GM21390 (cell line): ENCODE measurements at regions not wholly inside any gene's neighbourhood (a gene's known extent, or its start where the extent isn't known, plus 50 kb on each side); places are given as distances from the start of the nearest gene placed in this dataset.
"Not testable (repeated sequence)": the region's sequence is repeated elsewhere in the genome, so short reads cannot be mapped to it uniquely, and the experiment has no call there.

ENCODE experiments used
- ATAC-seq: cut with Tn5 transposase; IDR thresholded peaks from one replicate; pipeline ENCODE4 v1.9.1; 2021; ENCODE audit not compliant: unreplicated experiment

DNA sequence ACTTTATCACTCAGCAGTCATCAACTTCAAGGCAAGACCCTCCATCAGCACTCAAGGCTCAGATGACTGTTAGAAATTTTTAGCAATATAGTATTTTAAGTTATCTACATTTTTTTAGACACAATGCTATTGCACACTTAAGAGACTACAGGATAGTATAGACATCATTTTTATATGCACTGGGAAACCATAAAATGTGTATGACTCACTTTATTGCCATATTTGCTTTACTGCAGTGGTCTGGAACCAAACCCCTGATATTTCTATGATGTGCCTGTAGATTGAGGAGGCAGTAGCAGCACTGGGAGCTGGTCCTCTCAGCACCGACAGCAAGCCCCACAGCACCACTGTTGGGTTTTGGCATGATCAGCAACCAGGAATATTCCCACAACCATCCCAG lies 264.8 kb upstream of the HNRNPA3 start:
- ATAC-seq, result no peak

DNA sequence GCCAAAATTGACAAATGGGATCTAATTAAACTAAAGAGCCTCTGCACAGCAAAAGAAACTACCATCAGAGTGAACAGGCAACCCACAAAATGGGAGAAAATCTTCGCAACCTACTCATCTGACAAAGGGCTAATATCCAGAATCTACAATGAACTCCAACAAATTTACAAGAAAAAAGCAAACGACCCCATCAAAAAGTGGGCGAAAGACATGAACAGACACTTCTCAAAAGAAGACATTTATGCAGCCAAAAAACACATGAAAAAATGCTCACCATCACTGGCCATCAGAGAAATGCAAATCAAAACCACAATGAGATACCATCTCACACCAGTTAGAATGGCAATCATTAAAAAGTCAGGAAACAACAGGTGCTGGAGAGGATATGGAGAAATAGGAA lies 261.4 kb upstream of the HNRNPA3 start:
- not testable (repeated sequence) for ATAC-seq

- no peak for ATAC-seq
Measured at GRCh38 chr2:176956791-176957190, 255.8 kb upstream of the HNRNPA3 start.

DNA sequence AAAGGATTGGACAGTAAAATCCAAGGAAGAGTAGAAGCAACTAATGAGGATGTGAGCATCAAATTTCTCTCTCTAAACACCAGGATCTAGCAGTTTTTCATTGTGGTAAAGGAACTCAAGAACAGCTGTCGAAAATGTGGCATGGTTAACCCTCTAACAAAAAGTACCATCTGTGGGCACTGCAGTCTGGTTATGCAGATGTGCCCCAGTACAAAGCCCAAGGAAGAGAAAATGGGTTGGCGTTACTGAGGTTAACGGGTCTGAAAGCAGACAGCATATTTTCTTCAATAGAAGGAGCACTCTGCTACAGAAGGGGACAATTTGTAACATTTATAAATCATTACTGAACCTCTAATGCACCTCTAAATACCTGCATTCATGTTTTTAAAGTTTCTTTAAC lies 253.0 kb upstream of the HNRNPA3 start:
- ATAC-seq, result no peak

DNA sequence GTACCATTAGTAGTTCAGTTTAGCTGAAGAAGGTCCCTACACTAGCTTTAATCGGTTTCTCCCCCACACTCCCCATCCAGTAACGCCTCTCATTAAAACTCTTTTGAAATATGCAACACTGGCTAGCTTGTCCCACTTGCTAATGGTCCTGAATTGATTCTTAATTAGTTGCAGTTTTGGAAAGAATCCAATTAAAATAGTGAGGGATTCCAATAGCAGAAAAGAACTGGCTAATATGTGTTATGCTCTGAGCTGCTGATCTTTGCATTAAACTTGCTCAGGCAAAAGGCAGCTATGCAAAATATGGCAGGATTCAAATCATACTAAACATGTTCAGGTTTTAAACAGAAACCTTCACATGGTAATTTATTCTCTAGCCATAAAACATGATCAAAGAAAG lies 252.5 kb upstream of the HNRNPA3 start:
- ATAC-seq, result no peak

GRCh38 chr2:176960736-176961520 lies 251.7 kb upstream of the HNRNPA3 start:
- ATAC-seq, result no peak

- no peak for ATAC-seq
Measured at GRCh38 chr2:176961775-176962619, 250.6 kb upstream of the HNRNPA3 start.

GRCh38 chr2:176963568-176964287 lies 248.9 kb upstream of the HNRNPA3 start:
- ATAC-seq, result no peak

DNA sequence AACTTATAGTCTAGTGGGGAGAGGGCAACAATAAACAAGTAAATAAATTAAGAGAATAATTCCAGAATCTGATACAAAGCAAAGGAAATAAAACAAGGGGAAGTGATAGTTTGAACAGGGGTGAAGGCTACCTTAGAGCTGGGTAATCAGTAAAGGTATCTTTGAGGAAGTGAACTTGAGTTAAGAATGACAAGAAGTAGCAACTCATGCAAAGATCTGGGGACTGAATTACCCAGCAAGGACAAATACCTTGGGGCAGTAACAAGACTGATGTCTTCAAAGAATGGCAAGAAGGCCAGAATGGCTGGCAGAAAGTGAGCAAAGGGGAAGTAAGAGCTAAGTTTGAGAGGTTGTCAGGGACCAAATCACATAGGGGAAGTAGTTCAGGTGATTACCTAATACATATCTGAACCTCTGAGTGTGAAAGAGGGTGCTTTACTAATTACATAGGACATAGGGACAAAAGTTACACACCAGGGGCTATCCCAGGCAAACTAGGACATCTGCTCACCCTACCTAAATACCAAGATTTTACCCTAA lies 244.6 kb upstream of the HNRNPA3 start:
- no peak for ATAC-seq

DNA sequence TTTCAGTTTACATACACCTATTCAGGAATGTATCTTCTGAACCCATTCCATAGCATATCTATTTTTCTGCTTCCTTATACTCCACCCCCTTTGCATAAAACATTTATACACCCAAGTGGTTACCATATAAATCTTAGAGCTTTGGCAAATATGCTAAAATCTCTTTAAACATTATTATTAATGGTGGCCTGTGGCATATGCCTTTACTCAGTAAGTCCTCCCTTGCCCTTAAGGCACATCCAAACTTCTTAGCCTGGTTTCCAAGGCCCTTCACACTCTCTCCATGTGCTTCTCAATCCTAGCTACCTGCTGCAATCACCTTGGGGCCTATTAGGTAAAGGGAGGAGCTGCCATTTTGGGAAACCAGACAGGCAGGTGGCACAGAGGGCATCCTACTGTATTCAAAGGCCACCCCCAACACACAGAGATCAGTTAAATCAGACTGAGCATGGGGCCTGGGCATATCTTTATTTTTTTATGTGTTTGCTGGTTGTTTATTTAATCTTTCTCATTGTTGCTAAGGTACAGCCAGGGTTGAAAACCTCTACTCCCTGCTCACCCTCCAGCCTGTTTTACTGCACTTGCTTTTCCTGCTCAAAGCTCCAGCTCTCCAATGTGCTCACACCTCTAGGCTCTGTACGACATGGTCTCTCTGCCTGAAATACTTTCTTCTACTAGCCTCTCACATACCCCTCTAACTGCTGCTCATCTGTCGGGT lies 242.8 kb upstream of the HNRNPA3 start:
- no peak for ATAC-seq

DNA sequence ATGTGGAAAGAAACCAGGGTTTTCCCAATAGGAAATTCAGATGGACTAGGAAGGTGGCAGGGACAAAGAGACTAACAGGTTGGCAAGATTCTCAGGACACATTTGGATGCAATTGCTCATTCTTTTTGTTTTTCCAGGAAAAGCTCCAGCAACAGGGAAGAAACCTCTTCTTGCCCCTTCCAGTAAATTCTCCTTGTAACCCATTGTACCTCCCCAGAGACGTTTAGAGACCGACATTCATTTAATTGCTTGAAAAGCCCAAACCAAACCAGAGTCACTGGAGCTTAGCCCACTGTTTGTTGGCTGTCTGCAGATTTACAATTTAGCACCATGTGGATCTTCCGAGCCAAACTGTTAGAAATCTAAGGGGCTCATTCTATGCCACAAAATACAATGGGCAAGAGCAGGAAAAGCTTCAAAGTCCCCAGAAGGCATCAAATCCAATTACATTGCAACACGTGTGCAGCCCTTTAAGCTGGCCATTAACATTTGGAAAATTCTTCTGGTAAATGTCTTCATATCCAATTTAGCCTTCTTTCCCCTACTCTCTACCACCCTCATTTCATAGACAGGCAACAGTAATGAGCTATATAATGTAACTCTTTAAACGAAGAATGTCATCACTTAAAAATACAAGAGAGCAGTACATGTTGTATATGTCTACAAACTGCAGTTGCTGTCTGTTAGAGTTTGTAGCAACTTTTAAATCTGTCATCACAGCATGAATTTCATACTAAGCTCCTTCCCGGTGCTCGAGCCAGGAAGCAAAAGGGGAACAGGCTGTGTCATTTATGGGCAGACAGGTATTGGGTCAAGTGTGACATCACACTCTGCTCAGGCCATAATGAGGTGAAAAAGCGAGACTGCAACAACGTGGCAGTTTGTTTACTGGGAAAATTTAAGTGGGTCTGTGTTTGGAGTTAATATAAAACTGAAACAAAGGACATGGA lies 235.6 kb upstream of the HNRNPA3 start:
- no peak for ATAC-seq

- no peak for ATAC-seq
Measured at GRCh38 chr2:176978921-176979320, 233.7 kb upstream of the HNRNPA3 start.

- ATAC-seq, result no peak
Measured at GRCh38 chr2:176979981-176980710, 232.4 kb upstream of the HNRNPA3 start.

DNA sequence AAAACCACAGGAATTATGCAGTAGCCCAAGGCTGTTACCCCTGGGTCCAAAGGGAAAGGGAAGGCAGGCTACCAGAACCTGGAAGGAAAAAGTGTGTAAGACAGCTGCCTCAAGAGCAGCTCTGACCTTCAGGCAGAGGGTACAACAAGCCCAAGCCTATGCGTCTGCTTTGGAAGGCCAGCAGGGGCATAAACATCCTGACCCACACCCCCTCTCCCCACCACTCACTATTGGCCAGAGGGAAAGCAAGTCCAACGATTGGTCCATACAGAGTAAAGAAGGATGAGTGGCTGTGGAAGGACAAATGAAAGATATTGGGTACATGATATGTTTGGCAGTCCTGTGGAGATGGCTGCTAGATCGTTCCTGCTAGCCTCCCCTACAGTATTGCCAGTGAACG lies 227.6 kb upstream of the HNRNPA3 start:
- ATAC-seq, result no peak

GRCh38 chr2:176985871-176986270 lies 226.7 kb upstream of the HNRNPA3 start:
- ATAC-seq, result no peak

GRCh38 chr2:176986487-176986886 lies 226.1 kb upstream of the HNRNPA3 start:
- no peak for ATAC-seq

- ATAC-seq, result no peak
Measured at GRCh38 chr2:176991411-176991810, 221.2 kb upstream of the HNRNPA3 start.

DNA sequence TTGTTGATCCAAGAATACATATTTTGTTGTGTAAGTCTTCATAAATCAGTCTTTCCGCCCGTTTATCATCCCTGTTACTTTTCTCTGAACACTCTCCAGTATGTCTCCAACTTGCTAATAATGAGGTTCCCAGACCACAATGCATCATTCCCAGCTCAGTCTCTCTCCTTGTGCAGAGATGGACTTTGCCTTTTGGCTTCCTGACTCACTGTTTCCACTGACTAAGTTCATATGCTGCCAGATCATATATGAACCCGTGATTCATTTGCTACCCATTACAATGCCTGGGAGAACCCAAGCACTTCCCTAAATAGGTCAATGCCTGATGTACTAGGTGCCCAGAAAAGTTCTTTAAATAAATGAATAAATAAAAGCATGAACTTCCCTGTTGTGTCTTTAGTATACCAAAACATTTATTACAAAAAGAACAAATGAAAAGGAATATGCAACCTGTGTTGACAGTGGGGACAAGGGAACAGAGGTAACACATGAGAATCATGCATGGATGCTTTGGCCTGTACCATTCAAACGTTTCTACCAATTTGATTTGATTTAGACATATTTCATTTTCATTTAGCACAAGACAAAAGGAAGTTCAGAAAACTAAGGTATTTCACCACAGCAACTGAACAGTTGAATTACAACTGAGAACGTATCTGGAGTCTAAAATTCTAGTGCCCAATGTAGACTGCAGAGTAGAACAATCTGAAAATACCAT lies 215.4 kb upstream of the HNRNPA3 start:
- peak; percentile 47 for ATAC-seq
